A172 (cell line): ENCODE measurements at regions not wholly inside any gene's neighbourhood (a gene's known extent, or its start where the extent isn't known, plus 50 kb on each side); places are given as distances from the start of the nearest gene placed in this dataset.
A peak's percentile ranks its signal among the peaks of the same experiment; 100 is the strongest.

Source experiments
- DNase-seq: peaks from one replicate; pipeline ENCODE4 v3.0.0-alpha.2; 2015; ENCODE audit warnings: low spot score

- no peak for DNase-seq
These were observed 171.4 kb downstream of the PTN start for GRCh38 chr7:137172105-137172590.

- peak; percentile 45 for DNase-seq
These were observed 174.2 kb downstream of the PTN start for GRCh38 chr7:137169282-137169698.

GRCh38 chr7:137167609-137168008 is 175.9 kb downstream of the PTN start:
- no peak for DNase-seq

- no peak for DNase-seq
These were observed 177.2 kb downstream of the PTN start for GRCh38 chr7:137166363-137166762.

- DNase-seq: no peak
These were observed 177.7 kb downstream of the PTN start for GRCh38 chr7:137165786-137166185.

GRCh38 chr7:137165241-137165640 is 178.3 kb downstream of the PTN start:
- no peak for DNase-seq

- no peak for DNase-seq
These were observed 179.3 kb downstream of the PTN start for GRCh38 chr7:137164251-137164650.

GRCh38 chr7:137160236-137160635 is 183.3 kb downstream of the PTN start:
- no peak for DNase-seq

- no peak for DNase-seq
These were observed 186.3 kb downstream of the PTN start for GRCh38 chr7:137157256-137157655.

- DNase-seq: no peak
These were observed 191.9 kb downstream of the PTN start for GRCh38 chr7:137151690-137152052.

GRCh38 chr7:137151041-137151689 is 192.4 kb downstream of the PTN start:
- peak; percentile 20 for DNase-seq

GRCh38 chr7:137147338-137147720 is 196.2 kb downstream of the PTN start:
- no peak for DNase-seq

- peak; percentile 75 for DNase-seq
These were observed 196.8 kb downstream of the PTN start for GRCh38 chr7:137146552-137147337.

- peak; percentile 84 for DNase-seq
These were observed 197.5 kb downstream of the PTN start for GRCh38 chr7:137146012-137146455.

GRCh38 chr7:137142376-137142775 is 201.2 kb downstream of the PTN start:
- peak; percentile 58 for DNase-seq

GRCh38 chr7:137135654-137136350 is 207.7 kb downstream of the PTN start:
- DNase-seq: no peak

- DNase-seq: peak; percentile 54
These were observed 212.8 kb downstream of the PTN start for GRCh38 chr7:137130751-137131158.

- DNase-seq: no peak
These were observed 214.5 kb downstream of the PTN start for GRCh38 chr7:137129025-137129424.

GRCh38 chr7:137127806-137128205 is 215.7 kb downstream of the PTN start:
- no peak for DNase-seq

- DNase-seq: no peak
These were observed 216.5 kb downstream of the PTN start for GRCh38 chr7:137127058-137127457.

- DNase-seq: no peak
These were observed 221.4 kb downstream of the PTN start for GRCh38 chr7:137122145-137122544.

- no peak for DNase-seq
These were observed 222.8 kb downstream of the PTN start for GRCh38 chr7:137120690-137121089.

- no peak for DNase-seq
These were observed 233.0 kb downstream of the PTN start for GRCh38 chr7:137110535-137110934.
